CD4-positive, alpha-beta T cell (primary cell): ENCODE measurements at regions not wholly inside any gene's neighbourhood (a gene's known extent, or its start where the extent isn't known, plus 50 kb on each side); places are given as distances from the start of the nearest gene placed in this dataset.

Source experiments
- ATAC-seq: fragments of 200-7000 bp; cut with Tn5 transposase; one replicate; pipeline ENCODE4 v1.10.0; 2022; ENCODE audit warnings: mild to moderate bottlenecking; ENCODE audit not compliant: poor library complexity
- CTCF ChIA-PET: fragments of 350-600 bp; sonication (Branson Sonifier 250); formaldehyde crosslinking; loops from one replicate; lab custom pipeline; 2021; ENCODE audit warnings: antibody characterized with exemption, inconsistent platforms; lab: Charles Lee
- POLR2A ChIA-PET: fragments of 350-600 bp; sonication (Branson Sonifier 250); formaldehyde crosslinking; loops from one replicate; lab custom pipeline; 2021; ENCODE audit warnings: antibody characterized with exemption, inconsistent platforms; lab: Charles Lee
- DNase-seq, 14 experiments: peaks; one replicate each; pipeline ENCODE4 v3.0.0-alpha.2; 2013 to 2020; ENCODE audit warnings: mixed read lengths in 2 of 14
- H3K27ac ChIP-seq, 2 donors: one replicate each; pipeline versions ENCODE4 v1.5.1 to v1.7.0; 2013; ENCODE audit warnings: low read length in 2 of 2, low read depth in 1 of 2, mild to moderate bottlenecking in 1 of 2
- H3K27me3 ChIP-seq, 2 experiments: 1 replicate in 1 of 2; 2 replicates in 1 of 2; pipeline versions ENCODE4 v1.6.1 to v1.7.0; 2013; ENCODE audit warnings: low read length in 2 of 2, control low read depth in 1 of 2, mild to moderate bottlenecking in 1 of 2, moderate library complexity in 1 of 2; ENCODE audit not compliant: insufficient read depth in 2 of 2, control insufficient read depth in 1 of 2
- H3K36me3 ChIP-seq: one replicate; pipeline ENCODE4 v1.6.1; 2013; ENCODE audit warnings: low read length, control low read depth; ENCODE audit not compliant: insufficient read depth
- H3K4me1 ChIP-seq: one replicate; pipeline ENCODE4 v1.6.1; 2013; ENCODE audit warnings: low read length, control low read depth; ENCODE audit not compliant: insufficient read depth
- H3K4me3 ChIP-seq: one replicate; pipeline ENCODE4 v1.5.1; 2013; ENCODE audit warnings: mild to moderate bottlenecking, low read length, moderate library complexity
- H3K9me3 ChIP-seq, 2 experiments: 1 replicate in 1 of 2; 2 replicates in 1 of 2; pipeline versions ENCODE4 v1.6.1 to v1.7.0; 2013; ENCODE audit warnings: low read length in 2 of 2, mild to moderate bottlenecking in 2 of 2, control low read depth in 1 of 2, moderate library complexity in 1 of 2; ENCODE audit not compliant: control insufficient read depth in 1 of 2, insufficient read depth in 1 of 2
- H3K27ac Mint-ChIP-seq: one replicate; pipeline ENCODE4 v1.8.0; 2020; ENCODE audit warnings: mixed read lengths
- H3K27me3 Mint-ChIP-seq: one replicate; pipeline ENCODE4 v1.8.0; 2021; ENCODE audit warnings: mixed read lengths
- H3K36me3 Mint-ChIP-seq: one replicate; pipeline ENCODE4 v1.8.0; 2021; ENCODE audit warnings: low read depth, mixed read lengths
- H3K4me1 Mint-ChIP-seq: one replicate; pipeline ENCODE4 v1.8.0; 2021; ENCODE audit warnings: low read depth, mixed read lengths
- H3K4me3 Mint-ChIP-seq: one replicate; pipeline ENCODE4 v1.8.0; 2020; ENCODE audit warnings: mild to moderate bottlenecking, mixed read lengths
- H3K9me3 Mint-ChIP-seq: one replicate; pipeline ENCODE4 v1.8.0; 2020; ENCODE audit warnings: mixed read lengths
- intact Hi-C, 2 experiments: fragments of 100-400 bp; cut with DNase I in 1 of 2; cut with micrococcal nuclease in 1 of 2; formaldehyde crosslinking; loops; one replicate each; pipeline versions ENCODE4 v1.15.1 to v1.9.0; 2023 to 2025; cut with DNase I, micrococcal nuclease
- TF ChIP-seq, protein P1 (sequence below): fragments of 200-600 bp; IDR thresholded peaks from one replicate; pipeline ENCODE4 v1.8.0; 2022; ENCODE audit warnings: antibody characterized with exemption, mild to moderate bottlenecking

DNA sequence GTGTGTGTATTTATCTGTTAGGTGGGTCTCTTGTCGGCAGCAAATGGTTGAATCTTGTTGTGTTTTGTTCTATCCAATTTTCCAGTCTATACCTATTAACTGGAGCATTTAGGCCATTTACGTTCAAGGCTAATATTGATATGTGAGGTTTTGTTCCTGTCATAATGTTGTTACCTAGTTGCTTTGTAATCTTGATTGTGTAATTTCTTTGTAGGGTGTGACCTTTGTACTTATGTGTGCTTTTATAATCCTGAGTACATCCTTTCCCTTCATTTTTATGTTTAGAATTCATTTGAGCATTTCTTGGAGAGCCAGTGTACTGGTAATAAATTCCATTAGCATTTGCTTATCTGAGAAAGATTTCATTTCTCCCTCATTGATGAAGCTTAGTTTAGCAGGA, 83.0 kb upstream of the MIR17HG start:
- POLR2A ChIA-PET: no interaction called here
- DNase-seq: no peak
- no peak overlapping the region for H3K4me3 ChIP-seq

DNA sequence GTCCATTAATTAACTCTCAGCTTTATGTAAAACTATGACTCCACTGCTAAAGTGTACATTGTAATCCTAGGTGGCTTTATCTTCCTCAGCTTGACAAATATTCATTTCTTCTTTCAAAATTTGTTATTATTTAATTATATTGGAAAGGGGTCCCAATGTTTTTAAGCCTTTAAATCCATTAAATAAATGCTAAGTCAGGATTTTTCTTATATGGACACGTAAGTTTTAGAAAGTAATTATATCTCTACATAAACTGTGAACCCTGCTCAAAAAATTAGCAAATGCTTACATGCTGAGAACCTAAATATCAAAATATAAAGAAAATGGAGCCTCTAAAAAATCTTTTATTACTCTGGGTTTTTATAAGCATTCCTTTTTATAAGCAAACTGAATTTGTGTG, 78.2 kb upstream of the MIR17HG start:
- ChIA-PET POLR2A (no interaction called here), CTCF (no interaction called here)
- H3K27ac Mint-ChIP-seq: no peak overlapping the region
- Histone ChIP-seq H3K9me3 (peaks cover 6% of the 10 kb centered on the region in 2 experiments), H3K36me3 (no peaks in the 10 kb centered on the region), H3K27ac (no peak overlapping the region), H3K4me3 (no peak overlapping the region), H3K27me3 (no peaks in the 10 kb centered on the region), H3K4me1 (no peaks in the 10 kb centered on the region)
- H3K4me1 Mint-ChIP-seq: no peaks in the 10 kb centered on the region
- H3K27me3 Mint-ChIP-seq: peaks cover 14% of the 10 kb centered on the region
- H3K9me3 Mint-ChIP-seq: peaks cover 4% of the 10 kb centered on the region
- DNase-seq (no peak), ATAC-seq (no peak)
- intact Hi-C loops: no loop called here
- TF ChIP-seq, protein P1, sequence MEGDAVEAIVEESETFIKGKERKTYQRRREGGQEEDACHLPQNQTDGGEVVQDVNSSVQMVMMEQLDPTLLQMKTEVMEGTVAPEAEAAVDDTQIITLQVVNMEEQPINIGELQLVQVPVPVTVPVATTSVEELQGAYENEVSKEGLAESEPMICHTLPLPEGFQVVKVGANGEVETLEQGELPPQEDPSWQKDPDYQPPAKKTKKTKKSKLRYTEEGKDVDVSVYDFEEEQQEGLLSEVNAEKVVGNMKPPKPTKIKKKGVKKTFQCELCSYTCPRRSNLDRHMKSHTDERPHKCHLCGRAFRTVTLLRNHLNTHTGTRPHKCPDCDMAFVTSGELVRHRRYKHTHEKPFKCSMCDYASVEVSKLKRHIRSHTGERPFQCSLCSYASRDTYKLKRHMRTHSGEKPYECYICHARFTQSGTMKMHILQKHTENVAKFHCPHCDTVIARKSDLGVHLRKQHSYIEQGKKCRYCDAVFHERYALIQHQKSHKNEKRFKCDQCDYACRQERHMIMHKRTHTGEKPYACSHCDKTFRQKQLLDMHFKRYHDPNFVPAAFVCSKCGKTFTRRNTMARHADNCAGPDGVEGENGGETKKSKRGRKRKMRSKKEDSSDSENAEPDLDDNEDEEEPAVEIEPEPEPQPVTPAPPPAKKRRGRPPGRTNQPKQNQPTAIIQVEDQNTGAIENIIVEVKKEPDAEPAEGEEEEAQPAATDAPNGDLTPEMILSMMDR: no peak
- H3K36me3 Mint-ChIP-seq: no peaks in the 10 kb centered on the region
- H3K4me3 Mint-ChIP-seq: no peak overlapping the region

More for the DNA sequence above, 83.0 kb upstream of the MIR17HG start:
- H3K27me3 Mint-ChIP-seq: peaks cover 15% of the 10 kb centered on the region
- H3K27ac Mint-ChIP-seq: no peak overlapping the region
- Histone ChIP-seq H3K27me3 (no peaks in the 10 kb centered on the region), H3K4me1 (no peaks in the 10 kb centered on the region), H3K36me3 (no peaks in the 10 kb centered on the region), H3K9me3 (peaks cover 6 to 9% of the 10 kb centered on the region in 2 experiments), H3K27ac (no peak overlapping the region)
- intact Hi-C loops: no loop called here
- no peaks in the 10 kb centered on the region for H3K4me1 Mint-ChIP-seq
- CTCF ChIA-PET: no interaction called here
- ATAC-seq: no peak
- no peaks in the 10 kb centered on the region for H3K36me3 Mint-ChIP-seq
- H3K9me3 Mint-ChIP-seq: peaks cover 17% of the 10 kb centered on the region
- H3K4me3 Mint-ChIP-seq: no peak overlapping the region
- TF ChIP-seq, protein P1: no peak

DNA sequence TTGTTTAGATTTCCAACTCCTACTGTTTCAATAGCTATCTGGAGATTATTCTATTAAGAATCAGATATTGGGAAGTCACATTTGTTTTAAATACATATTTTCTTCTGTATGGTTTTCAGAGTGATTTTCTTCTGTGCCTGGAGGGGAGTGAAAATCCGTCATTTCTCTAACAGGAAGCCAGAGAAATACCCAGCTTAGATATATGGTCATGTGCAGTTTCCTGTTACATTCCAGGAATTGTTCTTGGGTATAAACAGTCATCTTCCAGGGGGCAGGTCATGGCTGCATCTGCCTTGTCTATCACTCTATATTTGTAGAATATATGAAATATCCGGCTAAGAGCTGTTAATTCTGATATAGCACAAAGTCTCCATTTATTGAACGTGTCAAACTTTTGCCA, 77.5 kb upstream of the MIR17HG start:
- no peaks in the 10 kb centered on the region for H3K4me1 ChIP-seq
- ATAC-seq (no peak), DNase-seq (no peak)
- no peaks in the 10 kb centered on the region for H3K36me3 ChIP-seq
- Mint-ChIP-seq H3K4me1 (no peaks in the 10 kb centered on the region), H3K36me3 (no peaks in the 10 kb centered on the region), H3K9me3 (peaks cover 2% of the 10 kb centered on the region), H3K27ac (no peak overlapping the region), H3K4me3 (no peak overlapping the region), H3K27me3 (peaks cover 14% of the 10 kb centered on the region)
- no peak overlapping the region for H3K27ac ChIP-seq
- intact Hi-C loops: no loop called here
- peaks cover 0 to 6% of the 10 kb centered on the region in 2 experiments for H3K9me3 ChIP-seq
- CTCF ChIA-PET: no interaction called here
- TF ChIP-seq, protein P1: no peak
- H3K27me3 ChIP-seq: no peaks in the 10 kb centered on the region
- no peak overlapping the region for H3K4me3 ChIP-seq
- POLR2A ChIA-PET: no interaction called here
